ENCODE measurements at regions not wholly inside any gene's neighbourhood (a gene's known extent, or its start where the extent isn't known, plus 50 kb on each side); places are given as distances from the start of the nearest gene placed in this dataset.
A peak's percentile ranks its signal among the peaks of the same experiment; 100 is the strongest.

- DNase-seq, result no peak
These were observed 75.3 kb upstream of the TRPC3 start for GRCh38 chr4:122027203-122027602.

- DNase-seq, result no peak
These were observed 65.4 kb upstream of the TRPC3 start for GRCh38 chr4:122017296-122017695.

- no peak for DNase-seq
These were observed 63.3 kb upstream of the TRPC3 start for GRCh38 chr4:122015203-122015602.

- DNase-seq, result no peak
These were observed 60.9 kb upstream of the TRPC3 start for GRCh38 chr4:122012735-122013134.

GRCh38 chr4:122010610-122011009, 58.8 kb upstream of the TRPC3 start:
- no peak for DNase-seq

GRCh38 chr4:122009524-122009923, 57.7 kb upstream of the TRPC3 start:
- DNase-seq, result no peak

- DNase-seq, result no peak
These were observed 55.2 kb upstream of the TRPC3 start for GRCh38 chr4:122007016-122007415.

GRCh38 chr4:122005064-122005755, 53.4 kb upstream of the TRPC3 start:
- no peak for DNase-seq

- peak; percentile 0 for DNase-seq
These were observed 51.5 kb upstream of the TRPC3 start for GRCh38 chr4:122003335-122003734.
